Lung (tissue), 11 donors: ENCODE measurements at regions not wholly inside any gene's neighbourhood (a gene's known extent, or its start where the extent isn't known, plus 50 kb on each side); places are given as distances from the start of the nearest gene placed in this dataset.

ENCODE experiments used
- ATAC-seq: fragments of 200-7000 bp; cut with Tn5 transposase; one replicate; pipeline ENCODE4 v1.9.1; 2020; ENCODE audit warnings: moderate number of reproducible peaks; ENCODE audit not compliant: insufficient read depth, low FRiP score
- DNase-seq, 3 donors: peaks; one replicate each; pipeline ENCODE4 v3.0.0-alpha.2; 2013 to 2017
- H3K27ac ChIP-seq, 2 donors: one replicate each; pipeline ENCODE4 v1.5.1; 2013; ENCODE audit warnings: mild to moderate bottlenecking in 2 of 2, moderate library complexity in 2 of 2, control low read depth in 1 of 2, inconsistent platforms in 1 of 2, low read depth in 1 of 2, low read length in 1 of 2
- H3K27me3 ChIP-seq, 3 donors: one replicate each; pipeline ENCODE4 v1.5.1; 2013; ENCODE audit warnings: low read length in 2 of 3; ENCODE audit not compliant: control insufficient read depth in 3 of 3, insufficient read depth in 3 of 3
- H3K36me3 ChIP-seq, 4 donors: one replicate each; pipeline ENCODE4 v1.5.1; 2013; ENCODE audit warnings: low read length in 4 of 4, mild to moderate bottlenecking in 1 of 4, moderate library complexity in 1 of 4; ENCODE audit not compliant: control insufficient read depth in 4 of 4, insufficient read depth in 4 of 4
- H3K4me1 ChIP-seq, 5 donors: one replicate each; pipeline ENCODE4 v1.5.1; 2013; ENCODE audit warnings: low read length in 5 of 5, mild to moderate bottlenecking in 2 of 5, moderate library complexity in 1 of 5; ENCODE audit not compliant: control insufficient read depth in 5 of 5, insufficient read depth in 5 of 5
- H3K4me3 ChIP-seq: one replicate; pipeline ENCODE4 v1.5.1; 2013; ENCODE audit warnings: mild to moderate bottlenecking, control low read depth, moderate library complexity
- H3K9ac ChIP-seq, 2 donors: one replicate each; pipeline ENCODE4 v1.5.1; 2013; ENCODE audit warnings: low read length in 2 of 2, control low read depth in 1 of 2; ENCODE audit not compliant: insufficient read depth in 1 of 2
- H3K9me3 ChIP-seq, 4 donors: one replicate each; pipeline ENCODE4 v1.5.1; 2013; ENCODE audit warnings: low read length in 3 of 4, mild to moderate bottlenecking in 1 of 4, moderate library complexity in 1 of 4; ENCODE audit not compliant: control insufficient read depth in 4 of 4, insufficient read depth in 3 of 4
- WGBS, 2 donors: extraction: QIAGEN DNeasy Blood & Tissue Kit; methylation state at CpG; one replicate each; pipeline ENCODE4 v1.1.7; 2013; 5-methylcytosine and 5-hydroxymethylcytosine counted together
- TF ChIP-seq, protein P1 (sequence below): IDR thresholded peaks from 2 replicates; pipeline ENCODE4 v1.5.1; 2012; ENCODE audit warnings: mild to moderate bottlenecking; ENCODE audit errors: control extremely low read depth, extremely low read depth
- donor health status: control.
- donor health status: control.
- donor health status: Bipolar disorder and iron deficiency.
- donor health status: healthy.
- donor health status: DM: yes; HTN: yes; CAD: no.

DNA sequence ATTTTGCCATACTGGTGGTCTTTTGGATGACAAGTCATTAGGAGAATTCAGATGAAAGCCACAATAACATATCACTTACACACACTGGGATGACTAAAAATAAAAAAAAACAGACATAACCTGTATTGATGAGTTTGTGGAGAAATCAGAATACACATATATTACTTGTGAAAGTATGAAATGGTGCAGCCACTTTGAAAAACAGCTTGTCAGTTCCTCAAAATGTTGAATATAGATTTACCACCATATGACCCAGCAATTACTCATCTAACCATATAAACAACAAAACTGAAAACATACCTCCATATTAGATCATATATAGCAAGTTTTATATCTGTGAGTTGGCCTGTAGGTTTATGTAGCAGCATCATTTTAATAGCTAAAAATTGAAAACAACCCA is 608.7 kb downstream of the TLL1 start:
- no peak for ATAC-seq
- no peaks in the 10 kb centered on the region for H3K4me1 ChIP-seq
- TF ChIP-seq, protein P1, sequence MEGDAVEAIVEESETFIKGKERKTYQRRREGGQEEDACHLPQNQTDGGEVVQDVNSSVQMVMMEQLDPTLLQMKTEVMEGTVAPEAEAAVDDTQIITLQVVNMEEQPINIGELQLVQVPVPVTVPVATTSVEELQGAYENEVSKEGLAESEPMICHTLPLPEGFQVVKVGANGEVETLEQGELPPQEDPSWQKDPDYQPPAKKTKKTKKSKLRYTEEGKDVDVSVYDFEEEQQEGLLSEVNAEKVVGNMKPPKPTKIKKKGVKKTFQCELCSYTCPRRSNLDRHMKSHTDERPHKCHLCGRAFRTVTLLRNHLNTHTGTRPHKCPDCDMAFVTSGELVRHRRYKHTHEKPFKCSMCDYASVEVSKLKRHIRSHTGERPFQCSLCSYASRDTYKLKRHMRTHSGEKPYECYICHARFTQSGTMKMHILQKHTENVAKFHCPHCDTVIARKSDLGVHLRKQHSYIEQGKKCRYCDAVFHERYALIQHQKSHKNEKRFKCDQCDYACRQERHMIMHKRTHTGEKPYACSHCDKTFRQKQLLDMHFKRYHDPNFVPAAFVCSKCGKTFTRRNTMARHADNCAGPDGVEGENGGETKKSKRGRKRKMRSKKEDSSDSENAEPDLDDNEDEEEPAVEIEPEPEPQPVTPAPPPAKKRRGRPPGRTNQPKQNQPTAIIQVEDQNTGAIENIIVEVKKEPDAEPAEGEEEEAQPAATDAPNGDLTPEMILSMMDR = no peak
- no peak overlapping the region for H3K4me3 ChIP-seq
- no peak overlapping the region for H3K9ac ChIP-seq
- no peak for DNase-seq
- H3K27me3 ChIP-seq = no peaks in the 10 kb centered on the region
- H3K9me3 ChIP-seq = no peaks in the 10 kb centered on the region
- no peak overlapping the region for H3K27ac ChIP-seq
- H3K36me3 ChIP-seq = no peaks in the 10 kb centered on the region

DNA sequence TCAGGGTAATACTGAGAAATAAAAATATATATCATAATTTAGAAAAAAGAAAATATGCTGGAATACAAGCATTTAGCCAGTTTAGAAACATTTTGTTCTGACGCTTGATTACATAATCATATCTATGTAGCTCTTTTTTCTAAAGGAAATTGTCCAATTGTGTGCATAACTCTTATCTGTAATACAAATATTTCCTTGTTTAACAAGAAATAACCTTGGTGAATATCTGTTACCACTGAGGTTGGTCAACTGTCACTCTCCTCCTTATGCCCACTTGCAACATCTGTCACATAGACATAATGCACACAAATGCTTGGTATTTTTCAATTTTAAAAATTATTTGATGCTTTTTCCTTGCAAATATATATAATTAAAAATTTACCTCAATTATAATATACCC is 609.7 kb downstream of the TLL1 start:
- H3K4me3 ChIP-seq = no peak overlapping the region
- H3K9me3 ChIP-seq = no peaks in the 10 kb centered on the region
- H3K9ac ChIP-seq = no peak overlapping the region
- H3K4me1 ChIP-seq = no peaks in the 10 kb centered on the region
- no peak for ATAC-seq
- TF ChIP-seq, protein P1 = no peak
- no peaks in the 10 kb centered on the region for H3K36me3 ChIP-seq
- no peaks in the 10 kb centered on the region for H3K27me3 ChIP-seq
- H3K27ac ChIP-seq = no peak overlapping the region
- 29 to 37% methylated on average over 1 of the region's 1 CpG for WGBS, 2 donors
- DNase-seq = no peak

DNA sequence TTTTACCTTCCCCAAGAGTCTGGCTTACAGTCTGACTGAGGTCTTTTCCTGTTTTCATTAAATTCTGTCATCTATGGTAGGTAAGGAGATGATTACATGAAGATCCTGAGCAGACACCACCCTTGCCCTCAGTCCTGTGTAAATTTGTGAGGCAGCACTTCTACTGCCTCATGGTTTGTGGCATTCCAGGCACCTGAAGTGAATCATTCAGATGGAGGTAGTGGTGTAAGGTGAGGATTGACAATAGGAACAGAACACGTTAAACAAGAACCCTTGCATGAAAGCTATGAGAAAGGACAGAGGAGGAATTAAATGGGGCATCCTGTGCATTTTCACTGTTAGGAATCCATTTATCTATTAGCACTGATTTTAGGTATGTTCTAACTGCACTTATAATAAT is 618.6 kb downstream of the TLL1 start:
- Histone ChIP-seq H3K27ac (no peak overlapping the region), H3K27me3 (no peaks in the 10 kb centered on the region), H3K4me3 (no peak overlapping the region), H3K9ac (no peak overlapping the region), H3K36me3 (no peaks in the 10 kb centered on the region), H3K9me3 (no peaks in the 10 kb centered on the region), H3K4me1 (no peaks in the 10 kb centered on the region)
- DNase-seq (no peak), ATAC-seq (no peak)
- TF ChIP-seq, protein P1 = no peak
- 78 to 91% methylated on average over 1 of the region's 1 CpG for WGBS, 2 donors

DNA sequence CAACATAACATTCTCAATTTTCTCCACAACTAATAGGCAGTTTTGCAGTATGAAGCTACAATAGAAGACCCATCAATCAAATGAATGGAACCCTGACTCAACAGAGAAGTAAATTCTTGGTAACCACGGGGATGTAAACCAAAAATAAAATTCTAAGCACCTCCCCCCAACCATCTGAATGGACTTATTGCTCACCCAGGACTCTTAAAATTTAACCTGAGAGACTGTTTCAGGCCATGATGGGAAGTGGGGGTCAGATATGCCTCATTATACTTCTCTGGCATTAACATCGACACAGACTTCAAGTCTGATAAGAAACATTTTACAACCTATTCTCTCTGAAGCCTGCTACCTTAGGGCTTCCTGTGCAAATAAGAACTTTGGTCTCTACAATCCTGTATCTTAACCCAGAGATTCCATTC is 620.9 kb downstream of the TLL1 start:
- no peak overlapping the region for H3K27ac ChIP-seq
- H3K36me3 ChIP-seq = no peaks in the 10 kb centered on the region
- H3K9me3 ChIP-seq = no peaks in the 10 kb centered on the region
- 22 to 29% methylated on average over 2 of the region's 2 CpGs for WGBS, 2 donors
- no peaks in the 10 kb centered on the region for H3K27me3 ChIP-seq
- H3K9ac ChIP-seq = no peak overlapping the region
- DNase-seq (no peak), ATAC-seq (no peak)
- TF ChIP-seq, protein P1 = no peak
- H3K4me3 ChIP-seq = no peak overlapping the region
- H3K4me1 ChIP-seq = no peaks in the 10 kb centered on the region
